ENCODE measurements at regions not wholly inside any gene's neighbourhood (a gene's known extent, or its start where the extent isn't known, plus 50 kb on each side); places are given as distances from the start of the nearest gene placed in this dataset.
A peak's percentile ranks its signal among the peaks of the same experiment; 100 is the strongest.

GRCh38 chr6:27582928-27583725 is 110.2 kb upstream of the ZNF184 start:
- Mint-ChIP-seq H3K4me3 (no peak overlapping the region), H3K9me3 (peaks cover 0 to 7% (median 0%) of the 10 kb centered on the region in 3 donors), H3K27ac (no peak overlapping the region), H3K4me1 (no peaks in the 10 kb centered on the region), H3K27me3 (peaks cover 69 to 86% of the 10 kb centered on the region in 2 donors), H3K36me3 (no peaks in the 10 kb centered on the region)
- 34% methylated on average over 8 of the region's 32 CpGs for WGBS (ENCODE audit: insufficient coverage)
- no peaks in the 10 kb centered on the region for H3K9me3 ChIP-seq
- DNase-seq: peak in 3 of 35 experiments; percentile 6 to 30 (median 11)
- CTCF ChIA-PET: no interaction called here
- H3K4me3 ChIP-seq (ENCODE audit: control insufficient read depth in 1 of 2, extremely low read depth in 1 of 2, low read length in 1 of 2): no peak overlapping the region
- no peaks in the 10 kb centered on the region for H3K4me1 ChIP-seq (ENCODE audit: control insufficient read depth in 1 of 2, extremely low read depth in 1 of 2, insufficient read depth in 2 of 2, low read length in 2 of 2)
- H3K27ac ChIP-seq (ENCODE audit: low read length): no peak overlapping the region
- POLR2A ChIA-PET: no interaction called here
- no peak for ATAC-seq (replicated peaks in 1 of 4)
- H3K36me3 ChIP-seq (ENCODE audit: control insufficient read depth in 2 of 2, extremely low read depth in 1 of 2, insufficient read depth in 1 of 2, low read length in 1 of 2): no peaks in the 10 kb centered on the region
- peaks cover 27 to 32% of the 10 kb centered on the region in 2 experiments for H3K27me3 ChIP-seq (replicated peaks in 1 of 2; ENCODE audit: control insufficient read depth in 2 of 2, extremely low read depth in 1 of 2, insufficient read depth in 2 of 2, low read length in 1 of 2)

GRCh38 chr6:27579973-27580372 is 107.1 kb upstream of the ZNF184 start:
- H3K36me3 ChIP-seq (ENCODE audit: control insufficient read depth in 2 of 2, extremely low read depth in 1 of 2, insufficient read depth in 1 of 2, low read length in 1 of 2): no peaks in the 10 kb centered on the region
- no peaks in the 10 kb centered on the region for H3K36me3 Mint-ChIP-seq
- no peak overlapping the region for H3K4me3 ChIP-seq (ENCODE audit: control insufficient read depth in 1 of 2, extremely low read depth in 1 of 2, low read length in 1 of 2)
- H3K27me3 ChIP-seq (replicated peaks in 1 of 2; ENCODE audit: control insufficient read depth in 2 of 2, extremely low read depth in 1 of 2, insufficient read depth in 2 of 2, low read length in 1 of 2): peaks cover 22 to 23% of the 10 kb centered on the region in 2 experiments
- DNase-seq (no peak), ATAC-seq (replicated peaks in 1 of 4) (no peak)
- H3K4me1 Mint-ChIP-seq: no peaks in the 10 kb centered on the region
- peaks cover 0 to 7% (median 0%) of the 10 kb centered on the region in 3 donors for H3K9me3 Mint-ChIP-seq
- no peak overlapping the region for H3K4me3 Mint-ChIP-seq
- H3K4me1 ChIP-seq (ENCODE audit: control insufficient read depth in 1 of 2, extremely low read depth in 1 of 2, insufficient read depth in 2 of 2, low read length in 2 of 2): no peaks in the 10 kb centered on the region
- H3K9me3 ChIP-seq: no peaks in the 10 kb centered on the region
- H3K27ac Mint-ChIP-seq: no peak overlapping the region
- ChIA-PET CTCF (no interaction called here), POLR2A (no interaction called here)
- 60% methylated on average over 1 of the region's 2 CpGs for WGBS (ENCODE audit: insufficient coverage)
- peaks cover 64 to 71% of the 10 kb centered on the region in 2 donors for H3K27me3 Mint-ChIP-seq
- no peak overlapping the region for H3K27ac ChIP-seq (ENCODE audit: low read length)

GRCh38 chr6:27577922-27578321 is 105.0 kb upstream of the ZNF184 start:
- no peaks in the 10 kb centered on the region for H3K4me1 ChIP-seq (ENCODE audit: control insufficient read depth in 1 of 2, extremely low read depth in 1 of 2, insufficient read depth in 2 of 2, low read length in 2 of 2)
- Mint-ChIP-seq H3K4me1 (no peaks in the 10 kb centered on the region), H3K27me3 (peaks cover 60 to 61% of the 10 kb centered on the region in 2 donors), H3K4me3 (no peak overlapping the region), H3K27ac (no peak overlapping the region), H3K36me3 (no peaks in the 10 kb centered on the region), H3K9me3 (peaks cover 0 to 4% (median 0%) of the 10 kb centered on the region in 3 donors)
- CTCF ChIA-PET: no interaction called here
- H3K27me3 ChIP-seq (replicated peaks in 1 of 2; ENCODE audit: control insufficient read depth in 2 of 2, extremely low read depth in 1 of 2, insufficient read depth in 2 of 2, low read length in 1 of 2): peaks cover 16 to 22% of the 10 kb centered on the region in 2 experiments
- DNase-seq (no peak), ATAC-seq (replicated peaks in 1 of 4) (no peak)
- H3K9me3 ChIP-seq: no peaks in the 10 kb centered on the region
- no CpG with 5 or more reads among the region's 1 CpG for WGBS (ENCODE audit: insufficient coverage)
- H3K27ac ChIP-seq (ENCODE audit: low read length): no peak overlapping the region
- no peaks in the 10 kb centered on the region for H3K36me3 ChIP-seq (ENCODE audit: control insufficient read depth in 2 of 2, extremely low read depth in 1 of 2, insufficient read depth in 1 of 2, low read length in 1 of 2)
- H3K4me3 ChIP-seq (ENCODE audit: control insufficient read depth in 1 of 2, extremely low read depth in 1 of 2, low read length in 1 of 2): no peak overlapping the region
- POLR2A ChIA-PET: no interaction called here

GRCh38 chr6:27575594-27576361 is 102.9 kb upstream of the ZNF184 start:
- Mint-ChIP-seq H3K27me3 (peaks cover 50 to 53% of the 10 kb centered on the region in 2 donors), H3K36me3 (no peaks in the 10 kb centered on the region), H3K9me3 (no peaks in the 10 kb centered on the region), H3K27ac (no peak overlapping the region), H3K4me3 (no peak overlapping the region), H3K4me1 (no peaks in the 10 kb centered on the region)
- ATAC-seq (replicated peaks in 1 of 4) (no peak), DNase-seq (no peak)
- H3K9me3 ChIP-seq: no peaks in the 10 kb centered on the region
- no peaks in the 10 kb centered on the region for H3K4me1 ChIP-seq (ENCODE audit: control insufficient read depth in 1 of 2, extremely low read depth in 1 of 2, insufficient read depth in 2 of 2, low read length in 2 of 2)
- peaks cover 9 to 14% of the 10 kb centered on the region in 2 experiments for H3K27me3 ChIP-seq (replicated peaks in 1 of 2; ENCODE audit: control insufficient read depth in 2 of 2, extremely low read depth in 1 of 2, insufficient read depth in 2 of 2, low read length in 1 of 2)
- no peaks in the 10 kb centered on the region for H3K36me3 ChIP-seq (ENCODE audit: control insufficient read depth in 2 of 2, extremely low read depth in 1 of 2, insufficient read depth in 1 of 2, low read length in 1 of 2)
- ChIA-PET POLR2A (no interaction called here), CTCF (no interaction called here)
- H3K4me3 ChIP-seq (ENCODE audit: control insufficient read depth in 1 of 2, extremely low read depth in 1 of 2, low read length in 1 of 2): no peak overlapping the region
- 83% methylated on average over 1 of the region's 10 CpGs for WGBS (ENCODE audit: insufficient coverage)
- no peak overlapping the region for H3K27ac ChIP-seq (ENCODE audit: low read length)

GRCh38 chr6:27568226-27568897 is 95.5 kb upstream of the ZNF184 start:
- POLR2A ChIA-PET: no interaction called here
- Histone ChIP-seq H3K36me3 (ENCODE audit: control insufficient read depth in 2 of 2, extremely low read depth in 1 of 2, insufficient read depth in 1 of 2, low read length in 1 of 2) (no peaks in the 10 kb centered on the region), H3K27me3 (replicated peaks in 1 of 2; ENCODE audit: control insufficient read depth in 2 of 2, extremely low read depth in 1 of 2, insufficient read depth in 2 of 2, low read length in 1 of 2) (peaks cover 30 to 44% of the 10 kb centered on the region in 2 experiments), H3K4me1 (ENCODE audit: control insufficient read depth in 1 of 2, extremely low read depth in 1 of 2, insufficient read depth in 2 of 2, low read length in 2 of 2) (no peaks in the 10 kb centered on the region), H3K9me3 (no peaks in the 10 kb centered on the region), H3K27ac (ENCODE audit: low read length) (no peak overlapping the region), H3K4me3 (ENCODE audit: control insufficient read depth in 1 of 2, extremely low read depth in 1 of 2, low read length in 1 of 2) (no peak overlapping the region)
- CTCF ChIA-PET: no interaction called here
- Mint-ChIP-seq H3K4me3 (no peak overlapping the region), H3K9me3 (peaks cover 0 to 5% (median 4%) of the 10 kb centered on the region in 3 donors), H3K27me3 (peaks cover 54 to 62% of the 10 kb centered on the region in 2 donors), H3K36me3 (no peaks in the 10 kb centered on the region), H3K4me1 (peaks cover 6 to 12% (median 8%) of the 10 kb centered on the region in 3 donors), H3K27ac (no peak overlapping the region)
- ATAC-seq (replicated peaks in 1 of 4): no peak
- DNase-seq: no peak
- 50% methylated on average over 4 of the region's 13 CpGs for WGBS (ENCODE audit: insufficient coverage)
